LNCAP (cell line): ENCODE measurements at regions not wholly inside any gene's neighbourhood (a gene's known extent, or its start where the extent isn't known, plus 50 kb on each side); places are given as distances from the start of the nearest gene placed in this dataset.

Experiments used
- TF ChIP-seq, protein P1 (sequence below): fragments of 450-650 bp; IDR thresholded peaks from 2 replicates; pipeline ENCODE4 v1.5.1; 2017; ENCODE audit warnings: mild to moderate bottlenecking

DNA sequence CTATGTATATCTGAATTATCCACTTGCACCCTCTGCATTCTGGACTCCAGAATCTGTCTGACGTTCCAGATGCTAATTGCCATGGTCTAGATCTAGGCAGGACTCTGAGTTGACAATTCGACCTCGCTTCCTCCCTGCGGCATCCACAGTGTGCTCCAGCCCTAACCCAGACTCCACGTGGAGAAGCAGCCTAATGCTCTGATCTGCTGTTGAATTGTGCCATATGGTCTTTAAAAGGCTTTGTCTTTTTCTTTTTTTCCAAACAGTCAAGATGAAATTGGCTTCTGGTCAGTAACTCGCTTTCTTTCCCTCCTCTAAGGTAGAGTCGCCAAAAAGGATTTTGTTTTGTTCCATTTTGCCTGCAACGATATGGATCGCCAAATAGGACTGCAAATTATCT, 752.6 kb upstream of the ID2 start:
- TF ChIP-seq, protein P1, sequence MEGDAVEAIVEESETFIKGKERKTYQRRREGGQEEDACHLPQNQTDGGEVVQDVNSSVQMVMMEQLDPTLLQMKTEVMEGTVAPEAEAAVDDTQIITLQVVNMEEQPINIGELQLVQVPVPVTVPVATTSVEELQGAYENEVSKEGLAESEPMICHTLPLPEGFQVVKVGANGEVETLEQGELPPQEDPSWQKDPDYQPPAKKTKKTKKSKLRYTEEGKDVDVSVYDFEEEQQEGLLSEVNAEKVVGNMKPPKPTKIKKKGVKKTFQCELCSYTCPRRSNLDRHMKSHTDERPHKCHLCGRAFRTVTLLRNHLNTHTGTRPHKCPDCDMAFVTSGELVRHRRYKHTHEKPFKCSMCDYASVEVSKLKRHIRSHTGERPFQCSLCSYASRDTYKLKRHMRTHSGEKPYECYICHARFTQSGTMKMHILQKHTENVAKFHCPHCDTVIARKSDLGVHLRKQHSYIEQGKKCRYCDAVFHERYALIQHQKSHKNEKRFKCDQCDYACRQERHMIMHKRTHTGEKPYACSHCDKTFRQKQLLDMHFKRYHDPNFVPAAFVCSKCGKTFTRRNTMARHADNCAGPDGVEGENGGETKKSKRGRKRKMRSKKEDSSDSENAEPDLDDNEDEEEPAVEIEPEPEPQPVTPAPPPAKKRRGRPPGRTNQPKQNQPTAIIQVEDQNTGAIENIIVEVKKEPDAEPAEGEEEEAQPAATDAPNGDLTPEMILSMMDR: no peak

DNA sequence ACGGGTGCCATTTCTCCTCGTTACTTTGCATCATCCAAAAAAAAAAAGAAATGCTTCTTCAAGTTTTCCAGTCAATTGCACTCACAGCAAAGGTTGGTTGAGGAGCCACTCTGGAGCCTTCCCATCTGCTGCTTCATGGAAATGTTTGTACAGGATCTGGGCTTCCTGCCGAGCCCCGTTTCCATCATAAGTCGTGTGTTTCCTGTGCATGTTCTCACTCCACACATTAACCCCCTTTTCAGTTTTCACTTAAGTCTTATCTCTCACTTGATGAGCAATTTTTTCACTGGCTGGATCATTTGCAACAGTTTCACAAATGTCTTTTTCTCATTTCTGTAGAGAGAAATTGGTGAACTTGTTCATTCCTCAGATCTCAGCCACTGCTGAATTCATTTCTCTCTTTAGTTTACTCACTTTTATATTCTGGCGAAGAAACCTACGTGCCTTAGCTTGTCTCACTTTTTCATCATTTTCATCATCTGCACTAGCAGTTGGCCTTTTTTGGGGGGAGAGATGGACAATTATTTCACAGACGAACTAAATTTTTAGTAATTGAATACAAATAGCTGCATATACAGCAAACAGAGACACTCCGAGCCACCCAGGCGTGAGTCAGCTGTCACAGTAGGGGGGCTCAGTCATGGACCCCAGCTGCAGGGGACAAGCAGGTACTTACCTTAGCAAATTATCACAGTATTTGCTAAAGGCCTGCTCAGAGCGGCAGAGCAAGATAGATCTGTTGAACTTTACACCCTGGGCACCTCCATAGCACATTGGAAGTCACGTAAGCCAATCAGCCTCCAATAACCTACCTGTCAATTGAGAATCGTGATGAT, 750.8 kb upstream of the ID2 start:
- TF ChIP-seq, protein P1: no peak

DNA sequence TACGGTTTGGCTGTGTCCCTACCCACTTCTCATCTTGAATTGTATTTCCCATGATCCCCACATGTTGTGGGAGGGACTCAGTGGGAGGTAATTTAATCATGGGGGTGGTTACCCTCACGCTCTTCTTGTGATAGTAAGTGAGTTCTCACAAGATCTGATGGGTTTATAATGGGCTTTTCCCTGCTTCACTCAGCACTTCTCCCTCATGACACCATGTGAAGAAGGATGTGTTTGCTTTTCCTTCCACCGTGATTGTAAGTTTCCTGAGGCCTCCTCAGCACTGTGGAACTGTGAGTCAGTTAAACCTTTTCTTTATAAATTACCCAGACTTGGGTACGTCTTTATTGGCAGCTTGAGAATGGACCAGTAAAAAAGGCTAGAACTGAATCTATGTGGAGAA, 750.0 kb upstream of the ID2 start:
- TF ChIP-seq, protein P1: no peak

DNA sequence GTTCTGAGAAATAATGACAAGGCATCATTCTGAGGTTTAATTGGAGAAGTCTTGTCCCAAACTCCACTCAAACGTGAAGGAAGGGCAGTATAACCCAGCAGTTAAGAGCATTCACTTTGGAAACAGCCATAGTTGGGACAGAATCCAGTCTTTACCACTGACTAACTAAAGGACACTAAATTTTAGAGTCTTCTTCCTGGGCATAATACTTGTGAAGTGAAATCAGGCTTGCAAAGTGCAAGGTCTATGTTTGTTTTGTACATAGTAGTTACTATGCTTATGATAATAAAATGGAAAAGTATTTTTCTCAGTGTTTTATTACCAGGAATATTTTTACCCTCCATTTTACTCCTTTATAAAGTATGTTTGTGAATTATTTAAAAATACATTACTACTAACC, 748.2 kb upstream of the ID2 start:
- TF ChIP-seq, protein P1: no peak

DNA sequence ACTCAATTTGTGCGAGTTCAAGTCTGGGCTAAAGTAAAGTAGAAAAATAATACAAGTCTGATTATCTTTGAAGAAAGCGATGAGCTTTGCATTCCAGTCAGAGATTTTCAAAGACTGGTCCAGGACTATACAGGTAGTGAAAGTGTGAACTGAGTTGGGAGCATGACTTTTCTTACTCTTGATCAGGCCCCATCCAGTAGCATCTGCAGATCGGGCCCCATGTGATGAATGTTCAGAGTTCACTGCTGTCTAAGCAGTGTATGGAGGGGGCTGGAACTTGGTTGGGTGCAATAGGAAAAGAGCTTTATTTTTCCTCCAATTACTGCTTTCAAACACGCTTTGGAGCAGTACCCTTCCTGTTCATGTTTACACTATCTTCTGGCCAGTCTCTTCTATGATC, 747.4 kb upstream of the ID2 start:
- TF ChIP-seq, protein P1: no peak

DNA sequence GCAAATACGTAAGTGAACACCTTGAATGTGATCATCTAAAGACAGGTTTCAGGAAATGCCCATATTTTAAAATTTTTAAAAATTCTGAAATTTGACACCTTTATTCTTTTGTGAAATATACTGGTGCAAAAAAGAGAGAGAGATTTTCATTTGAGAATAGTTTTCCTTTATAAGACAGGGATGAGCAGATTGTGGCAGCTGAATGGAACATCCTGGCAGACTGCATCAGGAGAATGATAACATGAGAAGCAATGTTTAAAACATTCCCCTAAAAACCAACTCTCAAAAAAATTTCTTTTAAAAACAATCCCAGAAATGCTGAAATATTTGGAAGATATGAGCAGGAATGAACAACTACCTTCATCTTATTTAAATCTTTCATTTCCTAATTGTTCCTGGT, 744.8 kb upstream of the ID2 start:
- TF ChIP-seq, protein P1: no peak

DNA sequence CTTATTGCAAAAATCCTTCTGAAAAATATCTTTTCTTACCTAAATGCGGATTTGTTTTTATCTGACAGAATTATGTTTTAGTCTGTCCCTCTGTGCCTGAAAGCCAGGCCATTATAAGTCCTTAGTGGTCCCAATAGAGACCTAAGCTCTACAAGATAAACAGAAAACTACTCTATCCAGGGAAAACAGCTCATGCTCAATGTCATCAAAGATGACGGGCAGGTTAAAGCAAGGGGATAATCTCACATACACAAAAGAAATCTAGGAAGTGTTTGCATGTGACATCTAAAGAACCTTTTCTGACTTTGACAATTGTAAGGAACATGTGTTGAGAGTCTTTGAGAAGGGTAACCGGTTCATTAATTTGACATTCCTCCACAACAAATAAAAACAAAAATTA, 741.1 kb upstream of the ID2 start:
- TF ChIP-seq, protein P1: no peak
